IPS-15b (cell line): ENCODE measurements at regions not wholly inside any gene's neighbourhood (a gene's known extent, or its start where the extent isn't known, plus 50 kb on each side); places are given as distances from the start of the nearest gene placed in this dataset.

Source experiments
- H3K27me3 ChIP-seq: one replicate; pipeline ENCODE4 v1.6.1; 2013; ENCODE audit warnings: low read length; ENCODE audit not compliant: control insufficient read depth, insufficient read depth
- H3K36me3 ChIP-seq: one replicate; pipeline ENCODE4 v1.6.1; 2013; ENCODE audit warnings: low read length; ENCODE audit not compliant: control insufficient read depth, insufficient read depth
- H3K4me1 ChIP-seq: one replicate; pipeline ENCODE4 v1.6.1; 2013; ENCODE audit warnings: mild to moderate bottlenecking, low read length; ENCODE audit not compliant: control insufficient read depth, insufficient read depth
- H3K4me3 ChIP-seq: one replicate; pipeline ENCODE4 v1.5.1; 2013; ENCODE audit warnings: low read depth, low read length
- H3K9ac ChIP-seq: one replicate; pipeline ENCODE4 v1.6.1; 2013; ENCODE audit warnings: low read depth, mild to moderate bottlenecking, low read length
- H3K9me3 ChIP-seq: one replicate; pipeline ENCODE4 v1.6.1; 2013; ENCODE audit warnings: mild to moderate bottlenecking, low read length; ENCODE audit not compliant: control insufficient read depth, insufficient read depth

DNA sequence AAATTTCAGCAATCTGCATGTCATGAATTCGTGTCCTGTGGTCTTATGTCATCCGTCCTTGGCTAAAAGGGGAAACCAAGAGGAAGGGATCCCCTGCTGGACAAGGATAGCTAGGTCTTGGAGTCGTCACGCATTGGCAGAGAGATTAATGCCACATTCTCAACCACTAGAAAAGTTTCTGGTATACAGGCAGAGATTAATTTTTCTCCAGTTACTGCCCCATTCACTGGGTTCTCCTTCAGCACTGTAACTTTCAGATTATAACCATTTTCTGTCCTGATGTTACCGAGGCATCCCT is 1060.6 kb upstream of the AUTS2 start:
- H3K27me3 ChIP-seq = no peaks in the 10 kb centered on the region
- no peaks in the 10 kb centered on the region for H3K36me3 ChIP-seq
- no peak overlapping the region for H3K4me3 ChIP-seq
- H3K4me1 ChIP-seq = no peaks in the 10 kb centered on the region
- no peaks in the 10 kb centered on the region for H3K9me3 ChIP-seq
- H3K9ac ChIP-seq = no peak overlapping the region

DNA sequence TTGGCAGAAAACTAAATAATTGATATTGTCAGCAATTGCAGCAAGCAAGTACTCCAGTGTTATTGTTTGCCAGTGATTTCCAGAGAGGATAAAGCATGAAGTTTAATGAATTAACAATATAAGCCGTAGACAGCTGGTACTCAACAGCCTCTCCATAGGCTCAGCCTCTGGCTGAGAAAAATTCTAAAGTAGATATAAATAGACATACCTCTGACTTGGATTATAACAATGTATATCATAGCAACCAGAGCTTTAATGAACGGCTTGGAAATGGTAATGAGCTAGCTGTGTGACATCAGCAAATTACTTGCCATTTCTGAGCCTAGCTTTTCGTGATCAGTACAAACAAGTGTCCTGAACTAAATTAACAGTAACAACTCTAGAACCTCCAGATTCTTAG is 1055.4 kb upstream of the AUTS2 start:
- Histone ChIP-seq H3K9me3 (no peaks in the 10 kb centered on the region), H3K9ac (no peak overlapping the region)

DNA sequence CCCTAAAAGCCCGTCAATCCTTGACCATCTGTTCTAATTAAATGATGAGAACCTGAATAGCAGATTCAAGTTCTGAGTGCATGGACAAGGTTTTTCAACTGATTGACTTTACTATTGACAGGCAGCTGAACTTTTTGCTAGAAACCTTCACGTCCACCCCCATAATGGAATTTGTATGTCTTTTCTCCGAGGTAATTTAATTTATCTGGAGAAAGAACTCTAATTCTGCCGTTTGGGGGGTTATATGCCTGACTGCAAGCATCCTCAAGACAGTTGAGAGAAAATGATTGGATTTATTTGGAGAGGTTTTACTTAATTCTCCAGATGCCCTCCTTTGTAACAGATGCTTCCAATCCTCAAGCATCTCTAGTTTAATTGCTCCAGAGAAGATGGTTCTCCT is 1053.4 kb upstream of the AUTS2 start:
- Histone ChIP-seq H3K4me3 (no peak overlapping the region), H3K36me3 (no peaks in the 10 kb centered on the region), H3K9me3 (no peaks in the 10 kb centered on the region), H3K9ac (no peak overlapping the region), H3K4me1 (no peaks in the 10 kb centered on the region), H3K27me3 (no peaks in the 10 kb centered on the region)

More for the DNA sequence above, 1055.4 kb upstream of the AUTS2 start:
- H3K36me3 ChIP-seq = no peaks in the 10 kb centered on the region
- no peaks in the 10 kb centered on the region for H3K27me3 ChIP-seq
- no peaks in the 10 kb centered on the region for H3K4me1 ChIP-seq
- H3K4me3 ChIP-seq = no peak overlapping the region

GRCh38 chr7:68547181-68547580 is 1051.1 kb upstream of the AUTS2 start:
- Histone ChIP-seq H3K9ac (no peak overlapping the region), H3K4me1 (no peaks in the 10 kb centered on the region), H3K4me3 (no peak overlapping the region), H3K36me3 (no peaks in the 10 kb centered on the region), H3K9me3 (no peaks in the 10 kb centered on the region), H3K27me3 (no peaks in the 10 kb centered on the region)

DNA sequence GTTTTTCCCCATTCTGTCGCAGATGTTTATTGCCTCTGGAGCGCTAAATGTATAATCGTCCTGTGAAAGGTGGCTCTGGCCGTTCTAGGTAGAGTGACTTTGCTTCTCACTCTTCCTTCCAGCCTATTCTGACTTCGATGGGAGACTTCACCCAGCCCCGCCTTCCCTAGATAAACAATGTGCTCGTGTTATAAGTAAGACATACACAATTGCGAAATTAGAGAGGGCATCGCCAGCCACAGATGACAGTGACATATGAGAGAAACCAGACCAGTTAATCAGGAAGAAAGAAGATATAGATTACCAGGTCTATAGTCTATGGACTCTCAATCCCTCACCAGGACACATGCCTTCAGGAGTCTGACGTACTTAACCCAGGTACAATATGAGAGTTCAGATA is 1050.5 kb upstream of the AUTS2 start:
- H3K36me3 ChIP-seq = no peaks in the 10 kb centered on the region
- H3K4me1 ChIP-seq = no peaks in the 10 kb centered on the region
- H3K9ac ChIP-seq = no peak overlapping the region
- H3K9me3 ChIP-seq = no peaks in the 10 kb centered on the region
- no peak overlapping the region for H3K4me3 ChIP-seq
- H3K27me3 ChIP-seq = no peaks in the 10 kb centered on the region

DNA sequence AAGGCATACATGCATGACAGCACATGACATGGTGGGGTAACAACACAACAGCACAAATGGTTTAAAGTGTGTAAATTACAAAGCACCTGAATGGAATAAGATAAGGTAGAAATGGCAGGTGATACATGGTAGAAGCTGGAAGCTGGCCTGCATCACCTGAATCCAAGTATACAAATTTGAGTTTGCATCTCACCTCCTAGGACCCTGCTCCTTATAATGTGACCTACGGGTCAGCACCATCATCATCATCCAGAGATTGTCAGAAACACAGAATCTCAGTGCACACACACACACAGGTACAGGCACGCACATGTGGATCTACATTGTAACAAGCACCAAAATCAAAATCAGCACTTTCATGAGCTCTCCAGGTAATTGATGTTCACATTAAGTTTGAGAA is 1048.2 kb upstream of the AUTS2 start:
- H3K9me3 ChIP-seq = no peaks in the 10 kb centered on the region
- no peaks in the 10 kb centered on the region for H3K4me1 ChIP-seq
- H3K27me3 ChIP-seq = no peaks in the 10 kb centered on the region
- H3K9ac ChIP-seq = no peak overlapping the region
- H3K36me3 ChIP-seq = no peaks in the 10 kb centered on the region
- no peak overlapping the region for H3K4me3 ChIP-seq

- no peaks in the 10 kb centered on the region for H3K27me3 ChIP-seq
- H3K4me1 ChIP-seq = no peaks in the 10 kb centered on the region
- no peaks in the 10 kb centered on the region for H3K36me3 ChIP-seq
- H3K9ac ChIP-seq = no peak overlapping the region
- no peaks in the 10 kb centered on the region for H3K9me3 ChIP-seq
- H3K4me3 ChIP-seq = no peak overlapping the region
Observed at GRCh38 chr7:68550635-68551034, 1047.6 kb upstream of the AUTS2 start.

GRCh38 chr7:68556537-68556936 is 1041.7 kb upstream of the AUTS2 start:
- Histone ChIP-seq H3K4me1 (no peaks in the 10 kb centered on the region), H3K27me3 (no peaks in the 10 kb centered on the region), H3K9ac (no peak overlapping the region), H3K4me3 (no peak overlapping the region), H3K36me3 (no peaks in the 10 kb centered on the region), H3K9me3 (no peaks in the 10 kb centered on the region)

DNA sequence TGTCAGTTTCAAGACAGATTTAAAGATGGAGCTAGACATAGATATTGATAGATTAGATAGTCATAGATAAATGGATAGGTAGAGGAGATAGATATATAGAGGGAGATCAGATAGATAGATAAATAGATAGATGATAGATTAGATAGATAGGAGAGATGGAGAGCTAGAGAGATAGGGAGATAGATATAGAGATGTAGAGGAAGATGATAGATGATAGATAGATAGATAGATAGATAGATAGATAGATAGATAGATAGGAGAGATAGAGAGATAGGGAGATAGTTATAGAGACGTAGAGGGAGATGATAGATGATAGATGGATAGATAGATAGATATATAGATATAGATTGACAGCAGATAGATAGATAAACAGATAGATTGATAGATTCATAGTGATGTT is 1038.8 kb upstream of the AUTS2 start:
- no peaks in the 10 kb centered on the region for H3K36me3 ChIP-seq
- H3K4me3 ChIP-seq = no peak overlapping the region
- H3K4me1 ChIP-seq = no peaks in the 10 kb centered on the region
- no peak overlapping the region for H3K9ac ChIP-seq
- no peaks in the 10 kb centered on the region for H3K9me3 ChIP-seq
- H3K27me3 ChIP-seq = no peaks in the 10 kb centered on the region

GRCh38 chr7:68562323-68562899 is 1035.9 kb upstream of the AUTS2 start:
- H3K9me3 ChIP-seq = no peaks in the 10 kb centered on the region
- H3K4me1 ChIP-seq = no peaks in the 10 kb centered on the region
- H3K27me3 ChIP-seq = no peaks in the 10 kb centered on the region
- H3K9ac ChIP-seq = no peak overlapping the region
- H3K36me3 ChIP-seq = no peaks in the 10 kb centered on the region
- H3K4me3 ChIP-seq = no peak overlapping the region

GRCh38 chr7:68564306-68565135 is 1033.8 kb upstream of the AUTS2 start:
- Histone ChIP-seq H3K4me3 (no peak overlapping the region), H3K9me3 (no peaks in the 10 kb centered on the region), H3K36me3 (no peaks in the 10 kb centered on the region), H3K9ac (no peak overlapping the region), H3K27me3 (no peaks in the 10 kb centered on the region), H3K4me1 (no peaks in the 10 kb centered on the region)

DNA sequence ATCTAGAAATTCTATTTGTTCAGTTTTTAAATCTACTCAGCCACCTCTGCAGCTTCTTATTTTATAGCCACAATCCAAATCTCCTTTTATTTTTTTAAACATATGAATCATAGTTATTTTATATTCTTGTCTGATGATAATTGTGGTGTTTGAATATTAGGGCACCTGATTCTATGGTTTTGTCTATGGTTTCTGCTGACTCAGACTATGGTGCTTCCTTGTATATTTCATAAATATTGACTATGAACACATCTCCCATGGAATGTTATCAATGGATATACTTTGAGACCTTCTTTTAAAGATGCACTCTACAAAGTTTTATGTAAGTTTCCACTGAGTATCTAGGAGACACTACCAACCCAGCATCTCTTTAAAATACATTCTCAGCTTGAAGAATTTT is 1027.0 kb upstream of the AUTS2 start:
- no peaks in the 10 kb centered on the region for H3K9me3 ChIP-seq
- H3K27me3 ChIP-seq = no peaks in the 10 kb centered on the region
- no peak overlapping the region for H3K9ac ChIP-seq
- no peak overlapping the region for H3K4me3 ChIP-seq
- H3K4me1 ChIP-seq = no peaks in the 10 kb centered on the region
- no peaks in the 10 kb centered on the region for H3K36me3 ChIP-seq
